HL-60 (cell line): ENCODE measurements at regions not wholly inside any gene's neighbourhood (a gene's known extent, or its start where the extent isn't known, plus 50 kb on each side); places are given as distances from the start of the nearest gene placed in this dataset.

Source experiments
- CTCF ChIP-seq: IDR thresholded peaks from one replicate; pipeline ENCODE4 v1.5.1; 2011; ENCODE audit warnings: low read length, control low read depth, inconsistent platforms; ENCODE audit not compliant: insufficient read depth
- GABPA ChIP-seq: IDR thresholded peaks from 2 replicates; pipeline ENCODE4 v1.6.1; 2012; ENCODE audit warnings: low read depth

- no peak for TF ChIP-seq CTCF
- no peak for TF ChIP-seq GABPA
These were observed 51.4 kb downstream of the RAB40AL start for GRCh38 chrX:102988517-102988916.
